GM12878 (cell line): ENCODE measurements at regions not wholly inside any gene's neighbourhood (a gene's known extent, or its start where the extent isn't known, plus 50 kb on each side); places are given as distances from the start of the nearest gene placed in this dataset.

Experiments
- ATF7 ChIP-seq: fragments of 450-650 bp; IDR thresholded peaks from 2 replicates; pipeline ENCODE4 v1.6.1; 2016; ENCODE audit warnings: low read depth, mild to moderate bottlenecking
- CBX5 ChIP-seq: sonication (generic); IDR thresholded peaks from 2 replicates; pipeline ENCODE4 v1.6.1; 2016; ENCODE audit warnings: low read depth, moderate library complexity, mild to moderate bottlenecking, inconsistent platforms
- CTCF ChIP-seq, 3 experiments: IDR thresholded peaks in 2 of 3; conservative IDR thresholded peaks in 1 of 3; 2 replicates each; pipeline ENCODE4 v1.5.1; 2011; ENCODE audit warnings: low read depth in 3 of 3, low read length in 3 of 3, mild to moderate bottlenecking in 3 of 3, control low read depth in 2 of 3, moderate library complexity in 2 of 3, inconsistent platforms in 1 of 3, mixed read lengths in 1 of 3; ENCODE audit not compliant: control insufficient read depth in 2 of 3, insufficient read depth in 1 of 3; ENCODE audit errors: extremely low read depth in 1 of 3
- ESRRA ChIP-seq: IDR thresholded peaks from 2 replicates; pipeline ENCODE4 v1.6.1; 2012; ENCODE audit warnings: mild to moderate bottlenecking, low read length, improper control_type of control experiment
- EZH2 ChIP-seq: IDR thresholded peaks from 2 replicates; pipeline ENCODE4 v1.6.1; 2012; ENCODE audit warnings: low read depth, mild to moderate bottlenecking, control low read depth, inconsistent platforms, low read length, borderline replicate concordance; ENCODE audit not compliant: control insufficient read depth
- MTA2 ChIP-seq: fragments of 450-650 bp; IDR thresholded peaks from 2 replicates; pipeline ENCODE4 v1.6.1; 2016; ENCODE audit warnings: low read depth, mild to moderate bottlenecking, moderate library complexity
- NR2C1 ChIP-seq: fragments of 450-650 bp; IDR thresholded peaks from 2 replicates; pipeline ENCODE4 v1.6.1; 2017; ENCODE audit warnings: antibody characterized with exemption, mild to moderate bottlenecking, moderate library complexity
- POLR2A ChIP-seq: IDR thresholded peaks from 2 replicates; pipeline ENCODE4 v1.6.1; 2011; ENCODE audit warnings: low read depth, mild to moderate bottlenecking, low read length
- POLR2AphosphoS5 ChIP-seq: IDR thresholded peaks from 2 replicates; pipeline ENCODE4 v1.6.1; 2011; ENCODE audit warnings: mild to moderate bottlenecking, low read length, inconsistent platforms
- SMC3 ChIP-seq: IDR thresholded peaks from 2 replicates; pipeline ENCODE4 v1.6.1; 2011; ENCODE audit warnings: low read length, improper control_type of control experiment, borderline replicate concordance
- SREBF2 ChIP-seq: IDR thresholded peaks from 2 replicates; pipeline ENCODE4 v1.6.1; 2012; ENCODE audit warnings: mild to moderate bottlenecking, low read length
- USF2 ChIP-seq: IDR thresholded peaks from 2 replicates; pipeline ENCODE4 v1.6.1; 2011; ENCODE audit warnings: low read depth, low read length, improper control_type of control experiment, borderline replicate concordance
- ZNF274 ChIP-seq: IDR thresholded peaks from one replicate; pipeline ENCODE4 v1.8.0; 2011; ENCODE audit not compliant: insufficient read length, insufficient read depth

GRCh38 chr11:29616611-29617010, 400.2 kb downstream of the KCNA4 start:
- TF ChIP-seq CTCF (IDR thresholded peaks at IDR 0.05 in 2 of 3, conservative IDR thresholded peaks at IDR 0.05 in 1 of 3; ENCODE audit: control insufficient read depth in 2 of 3, extremely low read depth in 1 of 3, insufficient read depth in 1 of 3, low read depth in 3 of 3, low read length in 3 of 3) (no peak), POLR2A (no peak), USF2 (no peak), POLR2AphosphoS5 (no peak), CBX5 (no peak), EZH2 (no peak), ATF7 (no peak), NR2C1 (no peak), SMC3 (no peak), ESRRA (no peak), SREBF2 (no peak), ZNF274 (no peak), MTA2 (no peak)
